ENCODE measurements at regions not wholly inside any gene's neighbourhood (a gene's known extent, or its start where the extent isn't known, plus 50 kb on each side); places are given as distances from the start of the nearest gene placed in this dataset.

DNA sequence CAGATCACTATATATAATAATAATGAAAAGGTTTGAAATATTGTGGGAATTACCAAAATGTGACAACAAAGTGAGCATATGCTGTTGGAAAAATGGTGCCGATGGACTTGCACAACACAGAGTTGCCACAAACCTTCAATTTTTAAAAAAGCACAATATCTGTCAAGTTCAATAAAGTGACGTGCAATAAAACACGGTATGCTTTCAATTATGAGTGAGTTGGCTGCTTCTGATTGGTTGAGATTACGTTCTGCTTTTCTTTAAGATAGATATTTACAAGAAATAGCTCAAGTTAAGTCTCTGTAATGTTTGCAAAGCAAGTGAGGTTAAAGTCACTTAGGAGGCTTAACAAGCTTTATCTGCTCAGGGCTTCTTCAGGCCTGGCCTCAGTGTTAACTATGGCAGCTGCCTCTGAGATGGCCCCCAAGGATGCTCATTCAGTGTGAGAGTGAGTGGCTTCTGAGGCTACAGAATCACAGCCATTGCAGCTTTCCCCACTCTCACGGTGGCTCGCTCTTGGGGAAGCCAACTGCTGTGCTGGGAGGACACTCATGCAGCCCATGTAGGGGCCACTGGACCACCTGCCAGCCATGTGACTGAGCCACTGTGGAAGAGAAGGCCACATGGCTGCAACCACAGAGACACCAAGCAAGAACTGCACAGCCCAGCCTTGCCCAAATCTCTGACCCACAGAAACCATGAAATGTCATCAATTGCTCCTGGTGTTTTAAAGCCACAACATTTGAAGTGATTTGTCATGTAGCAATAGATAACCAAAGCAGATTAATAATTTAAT lies 78.3 kb upstream of the TMEM72 start:
- TF ChIP-seq, protein P1, sequence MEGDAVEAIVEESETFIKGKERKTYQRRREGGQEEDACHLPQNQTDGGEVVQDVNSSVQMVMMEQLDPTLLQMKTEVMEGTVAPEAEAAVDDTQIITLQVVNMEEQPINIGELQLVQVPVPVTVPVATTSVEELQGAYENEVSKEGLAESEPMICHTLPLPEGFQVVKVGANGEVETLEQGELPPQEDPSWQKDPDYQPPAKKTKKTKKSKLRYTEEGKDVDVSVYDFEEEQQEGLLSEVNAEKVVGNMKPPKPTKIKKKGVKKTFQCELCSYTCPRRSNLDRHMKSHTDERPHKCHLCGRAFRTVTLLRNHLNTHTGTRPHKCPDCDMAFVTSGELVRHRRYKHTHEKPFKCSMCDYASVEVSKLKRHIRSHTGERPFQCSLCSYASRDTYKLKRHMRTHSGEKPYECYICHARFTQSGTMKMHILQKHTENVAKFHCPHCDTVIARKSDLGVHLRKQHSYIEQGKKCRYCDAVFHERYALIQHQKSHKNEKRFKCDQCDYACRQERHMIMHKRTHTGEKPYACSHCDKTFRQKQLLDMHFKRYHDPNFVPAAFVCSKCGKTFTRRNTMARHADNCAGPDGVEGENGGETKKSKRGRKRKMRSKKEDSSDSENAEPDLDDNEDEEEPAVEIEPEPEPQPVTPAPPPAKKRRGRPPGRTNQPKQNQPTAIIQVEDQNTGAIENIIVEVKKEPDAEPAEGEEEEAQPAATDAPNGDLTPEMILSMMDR (IDR thresholded peaks at IDR 0.05; ENCODE audit: insufficient read depth, low read depth, low read length, missing control alignments), result no peak
- no peak for DNase-seq (ENCODE audit: low read depth)
- H3K4me3 ChIP-seq (ENCODE audit: low read depth, low read length), result no peak overlapping the region

DNA sequence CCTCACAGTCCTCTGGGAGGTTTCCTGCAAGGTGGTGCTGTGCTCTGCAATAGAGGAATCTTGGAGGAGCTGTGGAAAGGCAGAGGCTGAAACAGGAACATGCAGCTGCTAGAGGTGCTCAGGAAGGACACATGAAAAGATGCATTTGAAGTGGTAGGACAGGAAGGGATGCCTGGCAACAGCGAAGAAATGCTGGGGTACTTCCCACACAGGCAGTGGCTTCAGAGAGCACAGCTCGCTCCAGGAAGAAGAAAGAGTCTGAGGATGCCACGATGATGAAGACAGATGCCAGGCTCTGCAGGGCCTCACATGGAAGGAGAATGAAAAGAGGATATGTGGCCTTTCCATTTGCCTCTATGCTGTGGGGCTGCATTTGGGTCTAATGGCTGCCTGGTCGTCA lies 77.0 kb upstream of the TMEM72 start:
- no peak overlapping the region for H3K4me3 ChIP-seq (ENCODE audit: low read depth, low read length)
- TF ChIP-seq, protein P1 (IDR thresholded peaks at IDR 0.05; ENCODE audit: insufficient read depth, low read depth, low read length, missing control alignments), result no peak
- DNase-seq (ENCODE audit: low read depth), result no peak

DNA sequence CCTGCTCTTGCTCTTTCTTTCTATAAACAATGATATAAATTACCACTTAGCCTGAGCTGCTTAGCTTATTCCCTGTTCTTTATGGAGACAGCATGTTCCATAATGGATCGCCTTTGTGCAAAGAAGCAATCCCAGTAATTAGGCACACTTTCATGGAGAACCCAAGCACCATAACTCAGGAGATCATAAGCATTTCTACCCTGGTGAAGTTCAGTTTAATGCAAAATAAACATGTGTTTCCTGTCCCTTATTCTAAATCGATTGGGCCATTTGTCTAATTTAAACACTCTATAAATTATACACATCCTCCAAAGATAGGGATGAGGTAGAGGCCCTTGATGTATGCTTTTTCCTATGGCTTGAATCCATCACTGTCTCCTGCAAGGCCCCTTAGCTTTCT lies 75.8 kb upstream of the TMEM72 start:
- no peak for DNase-seq (ENCODE audit: low read depth)
- H3K4me3 ChIP-seq (ENCODE audit: low read depth, low read length), result no peak overlapping the region
- TF ChIP-seq, protein P1 (IDR thresholded peaks at IDR 0.05; ENCODE audit: insufficient read depth, low read depth, low read length, missing control alignments), result no peak

DNA sequence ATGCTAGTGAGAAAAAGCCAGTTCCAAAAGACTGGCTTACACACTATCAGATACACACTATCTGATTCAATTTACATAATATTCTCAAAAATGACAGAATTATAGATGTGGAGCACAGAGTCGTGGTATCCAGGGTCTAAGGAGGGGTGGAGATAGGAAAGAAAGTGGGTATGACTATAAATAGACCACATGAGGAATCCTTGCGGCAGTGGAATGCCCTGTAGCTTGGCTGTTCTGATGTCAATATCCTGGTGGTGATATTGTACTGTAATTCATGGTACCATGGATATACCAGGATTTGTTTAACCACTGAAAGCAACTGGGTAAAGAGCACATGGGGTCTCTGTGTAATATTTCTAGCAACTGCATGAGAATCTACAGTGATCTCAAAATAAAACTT lies 67.7 kb upstream of the TMEM72 start:
- no peak overlapping the region for H3K4me3 ChIP-seq (ENCODE audit: low read depth, low read length)
- TF ChIP-seq, protein P1 (IDR thresholded peaks at IDR 0.05; ENCODE audit: insufficient read depth, low read depth, low read length, missing control alignments), result no peak
- no peak for DNase-seq (ENCODE audit: low read depth)

DNA sequence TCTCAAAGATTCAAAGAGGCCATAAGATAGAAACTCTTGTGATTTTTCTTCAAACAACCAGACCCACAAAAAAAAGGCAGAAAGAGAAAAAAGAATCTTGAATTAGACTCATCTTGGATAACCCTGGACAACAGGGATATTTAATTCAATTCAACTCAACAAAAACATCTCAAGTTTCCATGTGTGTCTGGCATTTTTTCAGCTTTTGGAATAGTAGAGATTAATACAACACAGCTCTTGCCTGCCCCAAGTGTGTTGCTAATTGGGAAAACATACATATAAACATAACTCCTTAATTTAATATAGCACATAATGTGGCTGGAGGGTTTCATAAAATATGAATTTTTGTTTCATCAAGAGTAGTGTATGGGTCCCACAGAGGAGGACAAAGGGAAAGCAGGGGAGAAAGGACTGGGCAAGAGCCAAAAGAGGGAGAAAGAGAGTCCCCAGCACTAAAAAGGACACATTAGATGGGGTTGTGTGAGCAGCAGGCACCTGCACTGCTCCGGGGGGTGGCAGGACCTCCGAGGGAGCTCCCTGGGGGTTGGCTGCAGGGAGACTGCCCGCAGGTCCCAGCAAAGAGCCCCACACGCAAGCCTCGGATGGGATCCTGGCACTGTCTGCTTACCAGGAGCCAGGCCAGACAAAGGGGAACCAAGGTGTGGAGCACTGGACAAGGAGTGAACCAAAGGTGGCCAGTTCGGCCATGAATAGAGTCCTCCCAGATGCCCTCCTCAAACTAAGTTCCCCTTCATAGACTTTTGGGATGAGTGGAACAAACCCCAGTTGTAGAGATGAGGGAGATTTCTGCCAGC lies 65.6 kb upstream of the TMEM72 start:
- no peak for DNase-seq (ENCODE audit: low read depth)
- TF ChIP-seq, protein P1 (IDR thresholded peaks at IDR 0.05; ENCODE audit: insufficient read depth, low read depth, low read length, missing control alignments), result no peak

DNA sequence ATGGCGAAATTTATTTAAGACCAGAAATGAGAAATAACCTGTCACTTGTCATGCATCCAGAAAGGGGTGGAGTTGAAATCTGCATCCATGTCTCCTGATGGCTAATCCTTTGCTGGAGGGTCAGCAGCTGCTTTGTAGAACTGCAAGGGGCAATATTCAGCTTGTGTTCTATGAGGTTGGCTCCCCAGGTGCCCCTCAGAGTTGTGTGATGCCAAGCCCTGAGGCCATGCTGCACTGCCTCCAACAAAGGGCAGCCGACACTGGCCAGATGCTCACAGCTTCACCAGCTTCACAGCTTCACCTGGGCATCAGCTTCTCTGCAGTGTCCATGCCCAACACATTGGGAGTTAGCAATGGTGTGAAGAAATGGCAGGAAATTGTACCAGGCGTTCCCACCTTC lies 64.0 kb upstream of the TMEM72 start:
- TF ChIP-seq, protein P1 (IDR thresholded peaks at IDR 0.05; ENCODE audit: insufficient read depth, low read depth, low read length, missing control alignments), result no peak

More for the DNA sequence above, 65.6 kb upstream of the TMEM72 start:
- no peak overlapping the region for H3K4me3 ChIP-seq (ENCODE audit: low read depth, low read length)

More for the DNA sequence above, 64.0 kb upstream of the TMEM72 start:
- DNase-seq (ENCODE audit: low read depth), result no peak
- no peak overlapping the region for H3K4me3 ChIP-seq (ENCODE audit: low read depth, low read length)
